GM23338 (cell line): ENCODE measurements at regions not wholly inside any gene's neighbourhood (a gene's known extent, or its start where the extent isn't known, plus 50 kb on each side); places are given as distances from the start of the nearest gene placed in this dataset.

Experiments
- CREB1 ChIP-seq: fragments of 250-450 bp; sonication (Bioruptor Pico); IDR thresholded peaks from 2 replicates; pipeline ENCODE4 v1.5.0; 2020; ENCODE audit warnings: low read depth, mild to moderate bottlenecking, moderate library complexity
- EZH2 ChIP-seq: fragments of 200-600 bp; sonication (generic); IDR thresholded peaks from one replicate; pipeline ENCODE4 v1.8.0; 2017; ENCODE audit warnings: antibody characterized with exemption, mild to moderate bottlenecking, low read depth; ENCODE audit not compliant: unreplicated experiment
- EZH2phosphoT487 ChIP-seq: fragments of 200-600 bp; sonication (generic); IDR thresholded peaks from one replicate; pipeline ENCODE4 v1.8.1; 2018; ENCODE audit warnings: antibody characterized with exemption; ENCODE audit not compliant: unreplicated experiment
- JUNB ChIP-seq: IDR thresholded peaks from one replicate; pipeline ENCODE4 v1.6.1; 2016; ENCODE audit warnings: antibody characterized with exemption; ENCODE audit not compliant: unreplicated experiment
- NANOG ChIP-seq: IDR thresholded peaks from 2 replicates; pipeline ENCODE4 v1.6.1; 2016; ENCODE audit warnings: antibody characterized with exemption, borderline replicate concordance
- POLR2AphosphoS5 ChIP-seq: IDR thresholded peaks from 2 replicates; pipeline ENCODE4 v1.6.1; 2016; ENCODE audit warnings: antibody characterized with exemption, low read depth
- STAT1 ChIP-seq: IDR thresholded peaks from one replicate; pipeline ENCODE4 v1.6.1; 2016; ENCODE audit warnings: antibody characterized with exemption; ENCODE audit not compliant: unreplicated experiment
- ZNF331 ChIP-seq: fragments of 250-450 bp; sonication (Bioruptor Pico); IDR thresholded peaks from 2 replicates; pipeline ENCODE4 v1.5.0; 2020; ENCODE audit warnings: low read depth, mild to moderate bottlenecking, moderate library complexity
- TF ChIP-seq, protein P1 (sequence below), 2 experiments: fragments of 200-600 bp in 1 of 2; sonication (generic) in 1 of 2; conservative IDR thresholded peaks; 2 replicates each; pipeline versions ENCODE4 v1.5.1 to v1.6.1; 2016 to 2017; ENCODE audit warnings: antibody characterized with exemption in 2 of 2, low read depth in 2 of 2, mild to moderate bottlenecking in 2 of 2, moderate library complexity in 1 of 2
- TF ChIP-seq, protein P2 (sequence below): IDR thresholded peaks from one replicate; pipeline ENCODE4 v1.6.1; 2018; ENCODE audit warnings: antibody characterized with exemption; ENCODE audit not compliant: unreplicated experiment
- TF ChIP-seq, protein P3 (sequence below): IDR thresholded peaks from 2 replicates; pipeline ENCODE4 v1.6.1; 2016; ENCODE audit warnings: antibody characterized with exemption
- TF ChIP-seq, protein P4 (sequence below): fragments of 250-450 bp; sonication (Bioruptor Pico); IDR thresholded peaks from 2 replicates; pipeline ENCODE4 v1.5.0; 2020; ENCODE audit warnings: mild to moderate bottlenecking, moderate library complexity

DNA sequence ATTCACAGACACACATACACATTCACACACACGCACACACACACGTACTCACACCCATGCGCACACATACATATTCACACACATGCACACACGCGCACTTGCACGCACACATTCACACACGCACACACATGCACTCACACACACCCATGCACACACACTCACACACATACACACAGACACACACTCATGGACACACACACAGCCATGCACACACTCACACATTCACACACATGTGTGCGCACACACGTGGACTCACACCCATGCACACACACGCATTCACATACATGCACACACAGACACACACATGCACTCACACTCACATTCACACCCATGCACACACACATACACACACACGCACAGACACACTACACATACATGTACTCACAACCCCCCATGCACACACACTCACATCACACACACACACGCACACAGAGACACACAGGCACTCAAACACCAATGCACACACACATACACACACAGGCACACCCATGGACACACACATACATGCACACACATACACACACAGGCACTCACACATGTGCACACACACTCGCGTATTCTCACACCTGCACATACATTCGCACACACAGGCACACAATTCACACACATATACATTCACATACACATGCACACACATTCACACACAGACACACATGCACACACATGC is 589.1 kb downstream of the PTPRU start:
- TF ChIP-seq, protein P1, sequence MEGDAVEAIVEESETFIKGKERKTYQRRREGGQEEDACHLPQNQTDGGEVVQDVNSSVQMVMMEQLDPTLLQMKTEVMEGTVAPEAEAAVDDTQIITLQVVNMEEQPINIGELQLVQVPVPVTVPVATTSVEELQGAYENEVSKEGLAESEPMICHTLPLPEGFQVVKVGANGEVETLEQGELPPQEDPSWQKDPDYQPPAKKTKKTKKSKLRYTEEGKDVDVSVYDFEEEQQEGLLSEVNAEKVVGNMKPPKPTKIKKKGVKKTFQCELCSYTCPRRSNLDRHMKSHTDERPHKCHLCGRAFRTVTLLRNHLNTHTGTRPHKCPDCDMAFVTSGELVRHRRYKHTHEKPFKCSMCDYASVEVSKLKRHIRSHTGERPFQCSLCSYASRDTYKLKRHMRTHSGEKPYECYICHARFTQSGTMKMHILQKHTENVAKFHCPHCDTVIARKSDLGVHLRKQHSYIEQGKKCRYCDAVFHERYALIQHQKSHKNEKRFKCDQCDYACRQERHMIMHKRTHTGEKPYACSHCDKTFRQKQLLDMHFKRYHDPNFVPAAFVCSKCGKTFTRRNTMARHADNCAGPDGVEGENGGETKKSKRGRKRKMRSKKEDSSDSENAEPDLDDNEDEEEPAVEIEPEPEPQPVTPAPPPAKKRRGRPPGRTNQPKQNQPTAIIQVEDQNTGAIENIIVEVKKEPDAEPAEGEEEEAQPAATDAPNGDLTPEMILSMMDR (conservative IDR thresholded peaks at IDR 0.05; ENCODE audit: low read depth in 2 of 2), result no peak
- TF ChIP-seq POLR2AphosphoS5, result no peak
- TF ChIP-seq CREB1, result no peak
- TF ChIP-seq JUNB, result no peak
- TF ChIP-seq, protein P2, sequence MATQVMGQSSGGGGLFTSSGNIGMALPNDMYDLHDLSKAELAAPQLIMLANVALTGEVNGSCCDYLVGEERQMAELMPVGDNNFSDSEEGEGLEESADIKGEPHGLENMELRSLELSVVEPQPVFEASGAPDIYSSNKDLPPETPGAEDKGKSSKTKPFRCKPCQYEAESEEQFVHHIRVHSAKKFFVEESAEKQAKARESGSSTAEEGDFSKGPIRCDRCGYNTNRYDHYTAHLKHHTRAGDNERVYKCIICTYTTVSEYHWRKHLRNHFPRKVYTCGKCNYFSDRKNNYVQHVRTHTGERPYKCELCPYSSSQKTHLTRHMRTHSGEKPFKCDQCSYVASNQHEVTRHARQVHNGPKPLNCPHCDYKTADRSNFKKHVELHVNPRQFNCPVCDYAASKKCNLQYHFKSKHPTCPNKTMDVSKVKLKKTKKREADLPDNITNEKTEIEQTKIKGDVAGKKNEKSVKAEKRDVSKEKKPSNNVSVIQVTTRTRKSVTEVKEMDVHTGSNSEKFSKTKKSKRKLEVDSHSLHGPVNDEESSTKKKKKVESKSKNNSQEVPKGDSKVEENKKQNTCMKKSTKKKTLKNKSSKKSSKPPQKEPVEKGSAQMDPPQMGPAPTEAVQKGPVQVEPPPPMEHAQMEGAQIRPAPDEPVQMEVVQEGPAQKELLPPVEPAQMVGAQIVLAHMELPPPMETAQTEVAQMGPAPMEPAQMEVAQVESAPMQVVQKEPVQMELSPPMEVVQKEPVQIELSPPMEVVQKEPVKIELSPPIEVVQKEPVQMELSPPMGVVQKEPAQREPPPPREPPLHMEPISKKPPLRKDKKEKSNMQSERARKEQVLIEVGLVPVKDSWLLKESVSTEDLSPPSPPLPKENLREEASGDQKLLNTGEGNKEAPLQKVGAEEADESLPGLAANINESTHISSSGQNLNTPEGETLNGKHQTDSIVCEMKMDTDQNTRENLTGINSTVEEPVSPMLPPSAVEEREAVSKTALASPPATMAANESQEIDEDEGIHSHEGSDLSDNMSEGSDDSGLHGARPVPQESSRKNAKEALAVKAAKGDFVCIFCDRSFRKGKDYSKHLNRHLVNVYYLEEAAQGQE, result no peak
- no peak for TF ChIP-seq EZH2phosphoT487
- TF ChIP-seq EZH2, result no peak
- TF ChIP-seq NANOG, result no peak
- TF ChIP-seq ZNF331 (CRISPR knock-in tag), result no peak
- TF ChIP-seq, protein P3, sequence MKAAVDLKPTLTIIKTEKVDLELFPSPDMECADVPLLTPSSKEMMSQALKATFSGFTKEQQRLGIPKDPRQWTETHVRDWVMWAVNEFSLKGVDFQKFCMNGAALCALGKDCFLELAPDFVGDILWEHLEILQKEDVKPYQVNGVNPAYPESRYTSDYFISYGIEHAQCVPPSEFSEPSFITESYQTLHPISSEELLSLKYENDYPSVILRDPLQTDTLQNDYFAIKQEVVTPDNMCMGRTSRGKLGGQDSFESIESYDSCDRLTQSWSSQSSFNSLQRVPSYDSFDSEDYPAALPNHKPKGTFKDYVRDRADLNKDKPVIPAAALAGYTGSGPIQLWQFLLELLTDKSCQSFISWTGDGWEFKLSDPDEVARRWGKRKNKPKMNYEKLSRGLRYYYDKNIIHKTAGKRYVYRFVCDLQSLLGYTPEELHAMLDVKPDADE, result no peak
- TF ChIP-seq STAT1, result no peak
- TF ChIP-seq, protein P4, sequence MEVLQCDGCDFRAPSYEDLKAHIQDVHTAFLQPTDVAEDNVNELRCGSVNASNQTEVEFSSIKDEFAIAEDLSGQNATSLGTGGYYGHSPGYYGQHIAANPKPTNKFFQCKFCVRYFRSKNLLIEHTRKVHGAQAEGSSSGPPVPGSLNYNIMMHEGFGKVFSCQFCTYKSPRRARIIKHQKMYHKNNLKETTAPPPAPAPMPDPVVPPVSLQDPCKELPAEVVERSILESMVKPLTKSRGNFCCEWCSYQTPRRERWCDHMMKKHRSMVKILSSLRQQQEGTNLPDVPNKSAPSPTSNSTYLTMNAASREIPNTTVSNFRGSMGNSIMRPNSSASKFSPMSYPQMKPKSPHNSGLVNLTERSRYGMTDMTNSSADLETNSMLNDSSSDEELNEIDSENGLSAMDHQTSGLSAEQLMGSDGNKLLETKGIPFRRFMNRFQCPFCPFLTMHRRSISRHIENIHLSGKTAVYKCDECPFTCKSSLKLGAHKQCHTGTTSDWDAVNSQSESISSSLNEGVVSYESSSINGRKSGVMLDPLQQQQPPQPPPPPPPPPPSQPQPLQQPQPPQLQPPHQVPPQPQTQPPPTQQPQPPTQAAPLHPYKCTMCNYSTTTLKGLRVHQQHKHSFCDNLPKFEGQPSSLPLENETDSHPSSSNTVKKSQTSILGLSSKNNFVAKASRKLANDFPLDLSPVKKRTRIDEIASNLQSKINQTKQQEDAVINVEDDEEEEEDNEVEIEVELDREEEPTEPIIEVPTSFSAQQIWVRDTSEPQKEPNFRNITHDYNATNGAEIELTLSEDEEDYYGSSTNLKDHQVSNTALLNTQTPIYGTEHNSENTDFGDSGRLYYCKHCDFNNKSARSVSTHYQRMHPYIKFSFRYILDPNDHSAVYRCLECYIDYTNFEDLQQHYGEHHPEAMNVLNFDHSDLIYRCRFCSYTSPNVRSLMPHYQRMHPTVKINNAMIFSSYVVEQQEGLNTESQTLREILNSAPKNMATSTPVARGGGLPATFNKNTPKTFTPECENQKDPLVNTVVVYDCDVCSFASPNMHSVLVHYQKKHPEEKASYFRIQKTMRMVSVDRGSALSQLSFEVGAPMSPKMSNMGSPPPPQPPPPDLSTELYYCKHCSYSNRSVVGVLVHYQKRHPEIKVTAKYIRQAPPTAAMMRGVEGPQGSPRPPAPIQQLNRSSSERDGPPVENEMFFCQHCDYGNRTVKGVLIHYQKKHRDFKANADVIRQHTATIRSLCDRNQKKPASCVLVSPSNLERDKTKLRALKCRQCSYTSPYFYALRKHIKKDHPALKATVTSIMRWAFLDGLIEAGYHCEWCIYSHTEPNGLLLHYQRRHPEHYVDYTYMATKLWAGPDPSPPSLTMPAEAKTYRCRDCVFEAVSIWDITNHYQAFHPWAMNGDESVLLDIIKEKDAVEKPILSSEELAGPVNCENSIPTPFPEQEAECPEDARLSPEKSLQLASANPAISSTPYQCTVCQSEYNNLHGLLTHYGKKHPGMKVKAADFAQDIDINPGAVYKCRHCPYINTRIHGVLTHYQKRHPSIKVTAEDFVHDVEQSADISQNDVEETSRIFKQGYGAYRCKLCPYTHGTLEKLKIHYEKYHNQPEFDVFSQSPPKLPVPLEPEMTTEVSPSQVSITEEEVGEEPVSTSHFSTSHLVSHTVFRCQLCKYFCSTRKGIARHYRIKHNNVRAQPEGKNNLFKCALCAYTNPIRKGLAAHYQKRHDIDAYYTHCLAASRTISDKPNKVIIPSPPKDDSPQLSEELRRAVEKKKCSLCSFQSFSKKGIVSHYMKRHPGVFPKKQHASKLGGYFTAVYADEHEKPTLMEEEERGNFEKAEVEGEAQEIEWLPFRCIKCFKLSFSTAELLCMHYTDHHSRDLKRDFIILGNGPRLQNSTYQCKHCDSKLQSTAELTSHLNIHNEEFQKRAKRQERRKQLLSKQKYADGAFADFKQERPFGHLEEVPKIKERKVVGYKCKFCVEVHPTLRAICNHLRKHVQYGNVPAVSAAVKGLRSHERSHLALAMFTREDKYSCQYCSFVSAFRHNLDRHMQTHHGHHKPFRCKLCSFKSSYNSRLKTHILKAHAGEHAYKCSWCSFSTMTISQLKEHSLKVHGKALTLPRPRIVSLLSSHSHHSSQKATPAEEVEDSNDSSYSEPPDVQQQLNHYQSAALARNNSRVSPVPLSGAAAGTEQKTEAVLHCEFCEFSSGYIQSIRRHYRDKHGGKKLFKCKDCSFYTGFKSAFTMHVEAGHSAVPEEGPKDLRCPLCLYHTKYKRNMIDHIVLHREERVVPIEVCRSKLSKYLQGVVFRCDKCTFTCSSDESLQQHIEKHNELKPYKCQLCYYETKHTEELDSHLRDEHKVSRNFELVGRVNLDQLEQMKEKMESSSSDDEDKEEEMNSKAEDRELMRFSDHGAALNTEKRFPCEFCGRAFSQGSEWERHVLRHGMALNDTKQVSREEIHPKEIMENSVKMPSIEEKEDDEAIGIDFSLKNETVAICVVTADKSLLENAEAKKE (CRISPR knock-in tag), result no peak
